ENCODE measurements at regions not wholly inside any gene's neighbourhood (a gene's known extent, or its start where the extent isn't known, plus 50 kb on each side); places are given as distances from the start of the nearest gene placed in this dataset.

GRCh38 chr17:73972901-73973300 lies 230.6 kb upstream of the RPL38 start:
- DNase-seq (ENCODE audit: extremely low read depth in 1 of 4, low spot score in 3 of 4) (no peak), ATAC-seq (no peak), FAIRE-seq (no peak)
- no peaks in the 10 kb centered on the region for H3K9me3 ChIP-seq (replicated peaks; ENCODE audit: control insufficient read depth, insufficient read depth, low read depth, low read length)
- H3K4me3 ChIP-seq, result no peak overlapping the region
- intact Hi-C loops (cut with micrococcal nuclease) (no loop called here), in situ Hi-C loops (cut with MboI) (no loop called here)
- no peaks in the 10 kb centered on the region for H3K36me3 ChIP-seq (ENCODE audit: control insufficient read depth, insufficient read depth, low read length)
- H3K27me3 ChIP-seq (ENCODE audit: control insufficient read depth in 2 of 2, insufficient read depth in 2 of 2, low read length in 2 of 2), result peaks cover 2 to 49% of the 10 kb centered on the region in 2 experiments; a peak in 3 of 5 replicates
- peaks cover 5% of the 10 kb centered on the region; the same call in 1 of the 2 replicates for H4K20me1 ChIP-seq (replicated peaks; ENCODE audit: control insufficient read depth, insufficient read depth, low read length)
- H3K4me1 ChIP-seq (replicated peaks in 1 of 2; ENCODE audit: control insufficient read depth in 2 of 2, insufficient read depth in 2 of 2, low read length in 2 of 2), result peaks cover 5 to 7% of the 10 kb centered on the region in 2 experiments; a peak in 2 of 5 replicates
- POLR2A ChIA-PET, result no interaction called here
- BruUV-seq (replicated peaks), result no TSS peak
- no peak overlapping the region for H3K27ac ChIP-seq (ENCODE audit: extremely low read depth, low read depth, low read length)
- no peaks in the 10 kb centered on the region for H3K79me2 ChIP-seq (ENCODE audit: control insufficient read depth, insufficient read depth, low read length)
- CTCF ChIA-PET (ENCODE audit: low intra/inter-chr PET ratio), result no interaction called here
- peaks cover 3% of the 10 kb centered on the region for H3K9me1 ChIP-seq (ENCODE audit: control insufficient read depth, insufficient read depth, low read length)
- 0% methylated on average over 6 of the region's 6 CpGs for WGBS (ENCODE audit: insufficient coverage, low coverage, missing lambda C conversion rate)
- no peak overlapping the region for H3K4me2 ChIP-seq (ENCODE audit: insufficient read depth, low read length)
- TF ChIP-seq ZNF133 (CRISPR knock-in tag; IDR thresholded peaks at IDR 0.05) (no peak), CBX8 (IDR thresholded peaks at IDR 0.05; ENCODE audit: borderline replicate concordance, extremely low read depth, low read depth, low read length, poor library complexity, severe bottlenecking) (no peak)
- H3K9ac ChIP-seq (ENCODE audit: insufficient read depth in 1 of 2, low read depth in 2 of 2, low read length in 2 of 2), result no peak overlapping the region
- H2AFZ ChIP-seq (ENCODE audit: low read depth, low read length), result no peak overlapping the region

- Histone ChIP-seq H3K27ac (ENCODE audit: extremely low read depth, low read depth, low read length) (no peak overlapping the region), H3K79me2 (ENCODE audit: control insufficient read depth, insufficient read depth, low read length) (no peaks in the 10 kb centered on the region), H3K36me3 (ENCODE audit: control insufficient read depth, insufficient read depth, low read length) (no peaks in the 10 kb centered on the region), H4K20me1 (replicated peaks; ENCODE audit: control insufficient read depth, insufficient read depth, low read length) (peaks cover 5% of the 10 kb centered on the region; the same call in 1 of the 2 replicates), H3K9ac (ENCODE audit: insufficient read depth in 1 of 2, low read depth in 2 of 2, low read length in 2 of 2) (no peak overlapping the region), H2AFZ (ENCODE audit: low read depth, low read length) (no peak overlapping the region), H3K4me2 (ENCODE audit: insufficient read depth, low read length) (no peak overlapping the region), H3K9me1 (ENCODE audit: control insufficient read depth, insufficient read depth, low read length) (peaks cover 3% of the 10 kb centered on the region), H3K27me3 (ENCODE audit: control insufficient read depth in 2 of 2, insufficient read depth in 2 of 2, low read length in 2 of 2) (peaks cover 2 to 49% of the 10 kb centered on the region in 2 experiments; a peak in 3 of 5 replicates), H3K4me1 (replicated peaks in 1 of 2; ENCODE audit: control insufficient read depth in 2 of 2, insufficient read depth in 2 of 2, low read length in 2 of 2) (peaks cover 5 to 7% of the 10 kb centered on the region in 2 experiments; a peak in 2 of 5 replicates), H3K9me3 (replicated peaks; ENCODE audit: control insufficient read depth, insufficient read depth, low read depth, low read length) (no peaks in the 10 kb centered on the region), H3K4me3 (no peak overlapping the region)
- DNase-seq (ENCODE audit: extremely low read depth in 1 of 4, low spot score in 3 of 4) (no peak), ATAC-seq (no peak), FAIRE-seq (no peak)
- in situ Hi-C loops (cut with MboI), result no loop called here
- 2% methylated on average over 13 of the region's 16 CpGs for WGBS (ENCODE audit: insufficient coverage, low coverage, missing lambda C conversion rate)
- no TSS peak for BruUV-seq (replicated peaks)
- intact Hi-C loops (cut with micrococcal nuclease), result no loop called here
- ChIA-PET POLR2A (interaction anchor here (0.6 to 0.7 kb wide), 3 partner anchors 26 to 83 kb away, joined by 3 to 4 read pairs (median 3); no protein-coding TSS in a partner anchor), CTCF (ENCODE audit: low intra/inter-chr PET ratio) (no interaction called here)
- no peak for TF ChIP-seq ASH1L (IDR thresholded peaks at IDR 0.05; ENCODE audit: borderline replicate concordance, low read depth, partially characterized antibody)
- no peak for TF ChIP-seq E2F5 (CRISPR knock-in tag; IDR thresholded peaks at IDR 0.05)
- no peak for TF ChIP-seq ZC3H4 (CRISPR knock-in tag; IDR thresholded peaks at IDR 0.05; ENCODE audit: borderline replicate concordance)
- TF ChIP-seq PTBP1 (IDR thresholded peaks at IDR 0.05; ENCODE audit: low read depth, low read length), result no peak
- TF ChIP-seq CHD1 (IDR thresholded peaks at IDR 0.05; ENCODE audit: low read length), result no peak
- TF ChIP-seq ZNF140 (CRISPR knock-in tag; IDR thresholded peaks at IDR 0.05), result no peak
These were observed 229.7 kb upstream of the RPL38 start for GRCh38 chr17:73973586-73974409.
